ENCODE measurements at regions not wholly inside any gene's neighbourhood (a gene's known extent, or its start where the extent isn't known, plus 50 kb on each side); places are given as distances from the start of the nearest gene placed in this dataset.

- no peak overlapping the region for H2BK5ac ChIP-seq (ENCODE audit: insufficient read length, low read length)
- H3K79me1 ChIP-seq (ENCODE audit: insufficient read depth, low read depth, low read length, poor library complexity, severe bottlenecking): no peaks in the 10 kb centered on the region
- H4K5ac ChIP-seq (ENCODE audit: insufficient read length, low read depth, low read length): no peak overlapping the region
- H2AK5ac ChIP-seq (ENCODE audit: insufficient read length, low read length): no peak overlapping the region
- no peak overlapping the region for H3K23ac ChIP-seq (ENCODE audit: insufficient read length, low read depth, low read length)
- no peaks in the 10 kb centered on the region for H3K23me2 ChIP-seq (ENCODE audit: insufficient read length, low read depth, low read length, poor library complexity, severe bottlenecking)
- TF ChIP-seq, protein P1, sequence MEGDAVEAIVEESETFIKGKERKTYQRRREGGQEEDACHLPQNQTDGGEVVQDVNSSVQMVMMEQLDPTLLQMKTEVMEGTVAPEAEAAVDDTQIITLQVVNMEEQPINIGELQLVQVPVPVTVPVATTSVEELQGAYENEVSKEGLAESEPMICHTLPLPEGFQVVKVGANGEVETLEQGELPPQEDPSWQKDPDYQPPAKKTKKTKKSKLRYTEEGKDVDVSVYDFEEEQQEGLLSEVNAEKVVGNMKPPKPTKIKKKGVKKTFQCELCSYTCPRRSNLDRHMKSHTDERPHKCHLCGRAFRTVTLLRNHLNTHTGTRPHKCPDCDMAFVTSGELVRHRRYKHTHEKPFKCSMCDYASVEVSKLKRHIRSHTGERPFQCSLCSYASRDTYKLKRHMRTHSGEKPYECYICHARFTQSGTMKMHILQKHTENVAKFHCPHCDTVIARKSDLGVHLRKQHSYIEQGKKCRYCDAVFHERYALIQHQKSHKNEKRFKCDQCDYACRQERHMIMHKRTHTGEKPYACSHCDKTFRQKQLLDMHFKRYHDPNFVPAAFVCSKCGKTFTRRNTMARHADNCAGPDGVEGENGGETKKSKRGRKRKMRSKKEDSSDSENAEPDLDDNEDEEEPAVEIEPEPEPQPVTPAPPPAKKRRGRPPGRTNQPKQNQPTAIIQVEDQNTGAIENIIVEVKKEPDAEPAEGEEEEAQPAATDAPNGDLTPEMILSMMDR (conservative IDR thresholded peaks at IDR 0.05): no peak
- H3K18ac ChIP-seq (ENCODE audit: insufficient read length, low read depth, low read length): no peak overlapping the region
- no peak overlapping the region for H3K4me2 ChIP-seq (ENCODE audit: insufficient read depth, insufficient read length, low read length)
- H3K4me1 ChIP-seq (ENCODE audit: insufficient read depth, low read length): peaks cover 8% of the 10 kb centered on the region
- no peak overlapping the region for H3T11ph ChIP-seq (ENCODE audit: low read length)
- H3K79me2 ChIP-seq (ENCODE audit: insufficient read depth, low read length): no peaks in the 10 kb centered on the region
- H4K20me1 ChIP-seq (ENCODE audit: control insufficient read depth, insufficient read depth, insufficient read length): no peaks in the 10 kb centered on the region
- Mint-ChIP-seq H3K27ac (no peak overlapping the region), H3K4me1 (peaks cover 13 to 32% of the 10 kb centered on the region in 2 experiments), H3K4me3 (no peak overlapping the region), H3K36me3 (ENCODE audit: insufficient read depth in 1 of 3, low read depth in 3 of 3) (no peaks in the 10 kb centered on the region), H3K9me3 (no peaks in the 10 kb centered on the region), H3K27me3 (ENCODE audit: low read depth) (peaks cover 5% of the 10 kb centered on the region; the same call in 1 of the 2 replicates)
- H4K91ac ChIP-seq (ENCODE audit: insufficient read length, low read depth, low read length): no peak overlapping the region
- H3K14ac ChIP-seq (ENCODE audit: insufficient read depth, low read length): no peak overlapping the region
- H4K8ac ChIP-seq (replicated peaks; ENCODE audit: insufficient read length, low read depth, low read length): no peak overlapping the region
- no peaks in the 10 kb centered on the region for H3K27me3 ChIP-seq (ENCODE audit: insufficient read depth, low read length)
- no peak overlapping the region for H3K56ac ChIP-seq (ENCODE audit: insufficient read length, low read depth, low read length)
- H3K27ac ChIP-seq (ENCODE audit: insufficient read length, low read depth, low read length): no peak overlapping the region
- no peaks in the 10 kb centered on the region for H3K9me3 ChIP-seq (ENCODE audit: control insufficient read depth, low read depth, low read length)
- H2BK12ac ChIP-seq (ENCODE audit: insufficient read length, low read depth, low read length): no peak overlapping the region
- H3K4ac ChIP-seq (ENCODE audit: low read depth, low read length): no peak overlapping the region
- no CpG with 5 or more reads among the region's 33 CpGs for WGBS (ENCODE audit: extremely low coverage, insufficient read length, low lambda C conversion rate)
- H3K9ac ChIP-seq (ENCODE audit: extremely low read depth, insufficient read length, low read length): no peak overlapping the region
- no peak overlapping the region for H2BK20ac ChIP-seq (ENCODE audit: low read depth, low read length, poor library complexity, severe bottlenecking)
- no peak overlapping the region for H2BK120ac ChIP-seq (ENCODE audit: low read depth, low read length, poor library complexity, severe bottlenecking)
- no peak overlapping the region for H2AFZ ChIP-seq (ENCODE audit: low read length)
- no peak for DNase-seq
- H2BK15ac ChIP-seq (ENCODE audit: low read depth, low read length): no peak overlapping the region
Measured at GRCh38 chr16:85431431-85432124, 181.5 kb upstream of the GSE1 start.

Measured in H9 (cell line).